IMR-90 (cell line): ENCODE measurements at regions not wholly inside any gene's neighbourhood (a gene's known extent, or its start where the extent isn't known, plus 50 kb on each side); places are given as distances from the start of the nearest gene placed in this dataset.

ENCODE experiments used
- ATAC-seq: fragments of 200-7000 bp; cut with Tn5 transposase; 2 replicates; pipeline ENCODE4 v1.9.1; 2020; ENCODE audit warnings: low read depth, mild to moderate bottlenecking, moderate library complexity
- BruUV-seq: library from RNA; stranded (reverse); fragments of 400-500 nt; replicated peaks from 2 replicates; lab custom pipeline; 2021; lab: Mats Ljungman, UMichigan
- CTCF ChIA-PET: fragments of 300-600 bp; formaldehyde crosslinking; extraction: SDS; loops from one replicate; lab custom pipeline; 2021; ENCODE audit warnings: antibody characterized with exemption; lab: Yijun Ruan, JAX
- POLR2A ChIA-PET: fragments of 300-600 bp; sonication (Branson Sonifier 250); formaldehyde crosslinking; loops from one replicate; lab custom pipeline; 2022; ENCODE audit warnings: antibody characterized with exemption; ENCODE audit not compliant: unreplicated experiment; lab: Charles Lee
- DNase-seq: peaks from one replicate; pipeline ENCODE4 v3.0.0; 2013
- H2AFZ ChIP-seq: replicated peaks from 2 replicates; pipeline ENCODE3; 2013; ENCODE audit warnings: low read length, mild to moderate bottlenecking; ENCODE audit not compliant: poor library complexity
- H2AK5ac ChIP-seq: 2 replicates; pipeline ENCODE4 v1.6.1; 2013; ENCODE audit warnings: low read depth, low read length, inconsistent platforms
- H2AK9ac ChIP-seq: replicated peaks from 2 replicates; pipeline ENCODE3; 2013; ENCODE audit warnings: mild to moderate bottlenecking, low read depth, low read length, moderate library complexity; ENCODE audit not compliant: poor library complexity
- H2BK120ac ChIP-seq: 2 replicates; pipeline ENCODE4 v1.6.1; 2013; ENCODE audit warnings: low read depth, low read length, inconsistent platforms
- H2BK15ac ChIP-seq: 3 replicates; pipeline ENCODE4 v1.6.1; 2013; ENCODE audit warnings: low read depth, low read length, inconsistent platforms
- H2BK20ac ChIP-seq: 2 replicates; pipeline ENCODE4 v1.6.1; 2013; ENCODE audit warnings: low read depth, mild to moderate bottlenecking, inconsistent platforms, low read length, moderate library complexity
- H2BK5ac ChIP-seq: 2 replicates; pipeline ENCODE4 v1.6.1; 2013; ENCODE audit warnings: mild to moderate bottlenecking, low read depth, low read length, inconsistent platforms; ENCODE audit not compliant: poor library complexity, severe bottlenecking
- H3K14ac ChIP-seq: replicated peaks from 2 replicates; pipeline ENCODE4 v1.6.1; 2013; ENCODE audit warnings: low read depth, low read length, inconsistent platforms
- H3K18ac ChIP-seq: 2 replicates; pipeline ENCODE4 v1.6.1; 2013; ENCODE audit warnings: low read depth, low read length, control low read depth
- H3K23ac ChIP-seq: 2 replicates; pipeline ENCODE4 v1.6.1; 2013; ENCODE audit warnings: low read depth, low read length, inconsistent platforms
- H3K27ac ChIP-seq: 2 replicates; pipeline ENCODE4 v1.5.1; 2013; ENCODE audit warnings: mild to moderate bottlenecking, control low read depth, low read length; ENCODE audit not compliant: insufficient read depth
- H3K27me3 ChIP-seq: 2 replicates; pipeline ENCODE4 v1.6.1; 2013; ENCODE audit warnings: low read length; ENCODE audit not compliant: control insufficient read depth, insufficient read depth
- H3K36me3 ChIP-seq: 2 replicates; pipeline ENCODE4 v1.6.1; 2013; ENCODE audit warnings: low read length, mixed read lengths; ENCODE audit not compliant: control insufficient read depth, insufficient read depth
- H3K4ac ChIP-seq: 2 replicates; pipeline ENCODE4 v1.6.1; 2013; ENCODE audit warnings: low read depth, low read length, inconsistent platforms
- H3K4me1 ChIP-seq: 2 replicates; pipeline ENCODE4 v1.6.1; 2013; ENCODE audit warnings: low read length, mixed read lengths; ENCODE audit not compliant: control insufficient read depth, insufficient read depth
- H3K4me2 ChIP-seq: 2 replicates; pipeline ENCODE4 v1.6.1; 2013; ENCODE audit warnings: low read depth, mild to moderate bottlenecking, control low read depth, low read length, moderate library complexity
- H3K4me3 ChIP-seq: 2 replicates; pipeline ENCODE4 v1.5.1; 2013; ENCODE audit warnings: low read depth, mild to moderate bottlenecking, control low read depth, low read length, moderate library complexity; ENCODE audit not compliant: insufficient read depth
- H3K56ac ChIP-seq: 2 replicates; pipeline ENCODE4 v1.6.1; 2013; ENCODE audit warnings: low read length, inconsistent platforms; ENCODE audit not compliant: insufficient read depth; ENCODE audit errors: extremely low read depth
- H3K79me1 ChIP-seq, 2 experiments: 2 replicates each; pipeline ENCODE4 v1.6.1; 2013; ENCODE audit warnings: low read length in 2 of 2, inconsistent platforms in 1 of 2, low read depth in 1 of 2
- H3K9ac ChIP-seq: 2 replicates; pipeline ENCODE4 v1.6.1; 2013; ENCODE audit warnings: low read depth, low read length, control low read depth
- H3K9me1 ChIP-seq: 2 replicates; pipeline ENCODE4 v1.6.1; 2013; ENCODE audit warnings: low read length, inconsistent platforms; ENCODE audit not compliant: insufficient read depth
- H3K9me3 ChIP-seq: 2 replicates; pipeline ENCODE4 v1.6.1; 2013; ENCODE audit warnings: low read length; ENCODE audit not compliant: control insufficient read depth, insufficient read depth
- H4K20me1 ChIP-seq: 2 replicates; pipeline ENCODE4 v1.6.1; 2013; ENCODE audit warnings: low read length, inconsistent platforms; ENCODE audit not compliant: insufficient read depth
- H4K5ac ChIP-seq: 2 replicates; pipeline ENCODE4 v1.6.1; 2013; ENCODE audit warnings: mild to moderate bottlenecking, low read depth, low read length, control low read depth
- H4K8ac ChIP-seq, 2 experiments: 2 replicates each; pipeline ENCODE4 v1.6.1; 2013; ENCODE audit warnings: low read depth in 2 of 2, low read length in 2 of 2, control low read depth in 1 of 2, inconsistent platforms in 1 of 2
- H4K91ac ChIP-seq: 2 replicates; pipeline ENCODE4 v1.6.1; 2013; ENCODE audit warnings: low read depth, low read length, inconsistent platforms; ENCODE audit not compliant: insufficient read depth
- BHLHE40 ChIP-seq: fragments of 150-350 bp; IDR thresholded peaks from 2 replicates; pipeline ENCODE4 v1.6.1; 2016; ENCODE audit warnings: mild to moderate bottlenecking, low read depth, low read length
- POLR2A ChIP-seq: IDR thresholded peaks from 2 replicates; pipeline ENCODE4 v1.6.1; 2012; ENCODE audit warnings: mild to moderate bottlenecking, low read depth, low read length
- RAD21 ChIP-seq: IDR thresholded peaks from 2 replicates; pipeline ENCODE4 v1.6.1; 2012; ENCODE audit warnings: low read length, improper control_type of control experiment
- RCOR1 ChIP-seq: IDR thresholded peaks from 2 replicates; pipeline ENCODE4 v1.6.1; 2012; ENCODE audit warnings: mild to moderate bottlenecking, low read length, improper control_type of control experiment; ENCODE audit not compliant: insufficient replicate concordance
- RFX5 ChIP-seq: IDR thresholded peaks from 2 replicates; pipeline ENCODE4 v1.8.0; 2012; ENCODE audit warnings: low read depth, mild to moderate bottlenecking, low read length, moderate library complexity
- WGBS, 2 experiments: methylation state at CpG; one replicate each; pipeline versions ENCODE4 v1.1.5 to v1.1.7; 2013; ENCODE audit warnings: missing lambda C conversion rate in 2 of 2; ENCODE audit not compliant: insufficient read length in 1 of 2; ENCODE audit errors: extremely low coverage in 2 of 2; 5-methylcytosine and 5-hydroxymethylcytosine counted together
- dilution Hi-C: fragments of 300-500 bp; cut with HindIII; formaldehyde crosslinking; loops from one replicate; pipeline ENCODE4 v1.14.3; 2018; ENCODE audit warnings: low sequenced_read_pairs; ENCODE audit not compliant: unreplicated experiment
- in situ Hi-C: fragments of 300-500 bp; cut with MboI; formaldehyde crosslinking; loops from 3 replicates; pipeline ENCODE4 v1.14.3; 2019; ENCODE audit warnings: low sequenced_read_pairs, inconsistent platforms, mixed read lengths
- intact Hi-C: fragments of 100-400 bp; cut with micrococcal nuclease; formaldehyde crosslinking; loops from 2 replicates; pipeline ENCODE4 v1.10.0; 2022

DNA sequence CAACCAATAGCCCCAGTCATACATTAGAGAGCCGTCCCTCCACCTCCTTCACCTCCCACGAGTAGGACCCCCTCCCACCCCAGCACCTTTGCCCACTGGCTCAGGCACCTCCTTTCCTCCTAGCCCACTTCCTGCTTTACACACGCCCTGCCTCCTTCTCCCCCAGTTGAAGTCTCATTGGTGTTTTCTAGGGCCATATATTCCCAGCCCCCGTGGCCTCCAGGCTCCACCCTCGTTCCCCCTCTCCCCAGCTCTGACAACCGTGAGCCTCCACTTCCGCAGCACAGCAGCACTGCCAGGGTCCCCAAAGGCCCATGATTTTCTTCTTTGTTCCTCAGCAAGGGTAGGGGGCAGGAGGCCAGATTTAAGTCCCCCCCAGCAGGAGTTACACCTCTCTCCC lies 340.3 kb upstream of the TNRC6C start:
- Histone ChIP-seq H3K79me1 (no peaks in the 10 kb centered on the region), H3K56ac (no peak overlapping the region), H3K4me2 (no peak overlapping the region), H2BK15ac (no peak overlapping the region), H3K36me3 (no peaks in the 10 kb centered on the region), H4K91ac (no peak overlapping the region), H3K14ac (no peak overlapping the region), H2AFZ (no peak overlapping the region), H2BK120ac (no peak overlapping the region), H3K4me3 (no peak overlapping the region), H4K5ac (no peak overlapping the region), H3K27me3 (peaks cover 4% of the 10 kb centered on the region), H3K9ac (no peak overlapping the region), H3K4ac (no peak overlapping the region), H2BK5ac (no peak overlapping the region), H3K9me1 (no peaks in the 10 kb centered on the region), H4K8ac (no peak overlapping the region), H3K27ac (no peak overlapping the region), H2AK5ac (no peak overlapping the region), H3K18ac (no peak overlapping the region), H3K4me1 (peaks cover 4% of the 10 kb centered on the region), H4K20me1 (no peaks in the 10 kb centered on the region), H3K9me3 (peaks cover 2% of the 10 kb centered on the region; the same call in 1 of the 2 replicates), H2BK20ac (no peak overlapping the region), H2AK9ac (no peak overlapping the region), H3K23ac (no peak overlapping the region)
- ChIA-PET POLR2A (no interaction called here), CTCF (no interaction called here)
- dilution Hi-C loops (no loop called here), in situ Hi-C loops (no loop called here), intact Hi-C loops (no loop called here)
- DNase-seq, result no peak
- 37% methylated on average over 3 of the region's 7 CpGs; no CpG with 5 or more reads in 1 of the 2 experiments for WGBS, 2 experiments
- ATAC-seq, result no peak
- no peak for TF ChIP-seq RAD21
- no peak for TF ChIP-seq POLR2A
- TF ChIP-seq RCOR1, result no peak
- no peak for TF ChIP-seq BHLHE40
- TF ChIP-seq RFX5, result no peak
- no TSS peak for BruUV-seq
